Keratinocyte (primary cell): ENCODE measurements at regions not wholly inside any gene's neighbourhood (a gene's known extent, or its start where the extent isn't known, plus 50 kb on each side); places are given as distances from the start of the nearest gene placed in this dataset.

Experiments used
- DNase-seq: peaks from one replicate; pipeline ENCODE4 v3.0.0-alpha.2; 2011; ENCODE audit warnings: low read depth, missing footprints, low spot score
- FAIRE-seq: peaks from 2 replicates; lab custom pipeline; 2011; peaks lifted over from hg19 to GRCh38; lab: Jason Lieb, UNC
- H2AFZ ChIP-seq: 2 replicates; pipeline ENCODE4 v1.6.0; 2012; ENCODE audit warnings: low read length, control low read depth, inconsistent platforms; ENCODE audit not compliant: control insufficient read depth
- H3K27ac ChIP-seq: 2 replicates; pipeline ENCODE4 v1.5.1; 2011; ENCODE audit warnings: low read length; ENCODE audit not compliant: control insufficient read depth, insufficient read depth
- H3K27me3 ChIP-seq: 3 replicates; pipeline ENCODE4 v1.6.0; 2011; ENCODE audit warnings: low read length; ENCODE audit not compliant: control insufficient read depth, insufficient read depth; ENCODE audit errors: extremely low read depth
- H3K36me3 ChIP-seq, 2 experiments: 2 replicates in 1 of 2; 3 replicates in 1 of 2; pipeline ENCODE4 v1.5.1; 2011; ENCODE audit warnings: low read length in 2 of 2, mild to moderate bottlenecking in 1 of 2; ENCODE audit not compliant: control insufficient read depth in 2 of 2, insufficient read depth in 2 of 2; ENCODE audit errors: extremely low read depth in 1 of 2
- H3K4me1 ChIP-seq: 3 replicates; pipeline ENCODE4 v1.5.1; 2011; ENCODE audit warnings: low read length; ENCODE audit not compliant: control insufficient read depth, insufficient read depth; ENCODE audit errors: extremely low read depth
- H3K4me2 ChIP-seq: 3 replicates; pipeline ENCODE4 v1.6.0; 2011; ENCODE audit warnings: low read depth, low read length; ENCODE audit not compliant: control insufficient read depth, insufficient read depth; ENCODE audit errors: extremely low read depth
- H3K4me3 ChIP-seq, 3 experiments: fragments of 200-600 bp in 1 of 3; sonication (generic) in 1 of 3; 2 replicates in 2 of 3; 3 replicates in 1 of 3; pipeline ENCODE4 v1.5.1; 2011 to 2016; ENCODE audit warnings: low read length in 3 of 3, mild to moderate bottlenecking in 3 of 3, control low read depth in 2 of 3, inconsistent platforms in 1 of 3, low read depth in 1 of 3, mixed read lengths in 1 of 3, mixed run types in 1 of 3, moderate library complexity in 1 of 3; ENCODE audit not compliant: control insufficient read depth in 2 of 3, insufficient read depth in 2 of 3; ENCODE audit errors: extremely low read depth in 1 of 3
- H3K79me2 ChIP-seq: 2 replicates; pipeline ENCODE4 v1.6.0; 2012; ENCODE audit warnings: low read length; ENCODE audit not compliant: control insufficient read depth, insufficient read depth
- H3K9ac ChIP-seq: 3 replicates; pipeline ENCODE4 v1.6.0; 2011; ENCODE audit warnings: low read length; ENCODE audit not compliant: control insufficient read depth, insufficient read depth; ENCODE audit errors: extremely low read depth
- H3K9me1 ChIP-seq: 3 replicates; pipeline ENCODE4 v1.6.0; 2011; ENCODE audit warnings: low read length; ENCODE audit not compliant: control insufficient read depth, insufficient read depth; ENCODE audit errors: extremely low read depth
- H3K9me3 ChIP-seq: 2 replicates; pipeline ENCODE4 v1.5.1; 2012; ENCODE audit warnings: low read depth, low read length; ENCODE audit not compliant: control insufficient read depth
- H4K20me1 ChIP-seq: 3 replicates; pipeline ENCODE4 v1.6.0; 2011; ENCODE audit warnings: low read length; ENCODE audit not compliant: control insufficient read depth, insufficient read depth; ENCODE audit errors: extremely low read depth
- EZH2 ChIP-seq: IDR thresholded peaks from one replicate; pipeline ENCODE4 v1.6.1; 2012; ENCODE audit warnings: inconsistent platforms, mild to moderate bottlenecking, low read length, moderate library complexity
- dilution Hi-C: fragments of 300-500 bp; cut with MboI; formaldehyde crosslinking; loops from one replicate; pipeline ENCODE4 v1.7.0; 2020; ENCODE audit warnings: low sequenced_read_pairs; ENCODE audit not compliant: extremely low pct_ligation_motif_present
- TF ChIP-seq, protein P1 (sequence below), 3 experiments: IDR thresholded peaks in 1 of 3; conservative IDR thresholded peaks in 1 of 3; optimal IDR thresholded peaks in 1 of 3; 2 replicates in 2 of 3; 3 replicates in 1 of 3; pipeline versions ENCODE3 to v1.5.1; 2011; ENCODE audit warnings: low read length in 3 of 3, mild to moderate bottlenecking in 3 of 3, moderate library complexity in 2 of 3, control low read depth in 1 of 3, inconsistent platforms in 1 of 3; ENCODE audit not compliant: insufficient read depth in 2 of 3; ENCODE audit errors: extremely low read depth in 1 of 3

DNA sequence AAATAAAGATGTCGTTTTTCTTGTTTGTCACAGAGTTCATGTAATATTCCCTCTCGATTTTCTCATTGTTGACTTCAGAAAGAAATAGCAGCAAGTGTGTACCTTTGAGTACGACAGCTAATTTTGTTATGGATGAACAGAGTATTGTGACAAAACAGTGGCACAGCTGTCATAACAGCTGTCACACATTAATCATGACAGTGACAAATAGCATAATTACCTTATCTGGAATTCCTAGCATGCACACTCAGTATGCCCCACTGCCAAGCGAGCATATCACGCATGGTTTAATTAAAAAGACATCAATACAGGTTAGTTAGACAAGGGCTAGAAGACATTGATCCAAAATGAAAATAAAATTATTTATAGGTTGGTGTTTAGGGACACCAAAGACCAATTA, 375.1 kb downstream of the SPATA31D1 start:
- Histone ChIP-seq H3K36me3 (no peaks in the 10 kb centered on the region), H3K9me1 (no peaks in the 10 kb centered on the region), H3K9ac (no peak overlapping the region), H3K79me2 (no peaks in the 10 kb centered on the region), H3K27me3 (no peaks in the 10 kb centered on the region), H3K4me3 (no peak overlapping the region), H2AFZ (no peak overlapping the region), H3K4me1 (no peaks in the 10 kb centered on the region), H3K4me2 (no peak overlapping the region), H4K20me1 (no peaks in the 10 kb centered on the region), H3K27ac (no peak overlapping the region), H3K9me3 (no peaks in the 10 kb centered on the region)
- DNase-seq (no peak), FAIRE-seq (no peak)
- dilution Hi-C loops, result no loop called here
- TF ChIP-seq, protein P1, sequence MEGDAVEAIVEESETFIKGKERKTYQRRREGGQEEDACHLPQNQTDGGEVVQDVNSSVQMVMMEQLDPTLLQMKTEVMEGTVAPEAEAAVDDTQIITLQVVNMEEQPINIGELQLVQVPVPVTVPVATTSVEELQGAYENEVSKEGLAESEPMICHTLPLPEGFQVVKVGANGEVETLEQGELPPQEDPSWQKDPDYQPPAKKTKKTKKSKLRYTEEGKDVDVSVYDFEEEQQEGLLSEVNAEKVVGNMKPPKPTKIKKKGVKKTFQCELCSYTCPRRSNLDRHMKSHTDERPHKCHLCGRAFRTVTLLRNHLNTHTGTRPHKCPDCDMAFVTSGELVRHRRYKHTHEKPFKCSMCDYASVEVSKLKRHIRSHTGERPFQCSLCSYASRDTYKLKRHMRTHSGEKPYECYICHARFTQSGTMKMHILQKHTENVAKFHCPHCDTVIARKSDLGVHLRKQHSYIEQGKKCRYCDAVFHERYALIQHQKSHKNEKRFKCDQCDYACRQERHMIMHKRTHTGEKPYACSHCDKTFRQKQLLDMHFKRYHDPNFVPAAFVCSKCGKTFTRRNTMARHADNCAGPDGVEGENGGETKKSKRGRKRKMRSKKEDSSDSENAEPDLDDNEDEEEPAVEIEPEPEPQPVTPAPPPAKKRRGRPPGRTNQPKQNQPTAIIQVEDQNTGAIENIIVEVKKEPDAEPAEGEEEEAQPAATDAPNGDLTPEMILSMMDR (optimal IDR thresholded peaks at IDR 0.05 in 1 of 3, IDR thresholded peaks at IDR 0.05 in 1 of 3, conservative IDR thresholded peaks at IDR 0.05 in 1 of 3; ENCODE audit: extremely low read depth in 1 of 3, insufficient read depth in 2 of 3, low read length in 3 of 3), result no peak
- no peak for TF ChIP-seq EZH2

DNA sequence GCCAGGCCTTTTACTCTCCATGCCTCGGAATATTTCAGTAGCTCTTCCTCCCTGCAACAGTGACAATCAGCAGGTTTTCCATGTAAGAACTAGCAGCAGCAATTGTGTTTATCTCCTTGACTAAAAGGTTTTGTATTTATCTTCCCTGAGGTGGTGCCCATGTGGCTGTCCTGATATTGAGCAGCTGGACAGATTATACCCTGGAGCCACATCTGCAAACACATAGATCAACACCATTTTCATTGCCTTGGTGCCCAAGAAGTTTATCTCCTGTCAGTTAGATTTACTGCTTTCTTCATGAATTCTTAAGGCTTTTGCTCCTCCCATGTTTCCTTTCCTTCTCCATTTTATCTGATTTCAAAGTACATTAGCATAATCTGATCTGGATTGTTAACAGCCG, 378.4 kb downstream of the SPATA31D1 start:
- no peak overlapping the region for H3K27ac ChIP-seq
- H3K79me2 ChIP-seq, result no peaks in the 10 kb centered on the region
- peak overlapping the region; percentile 49 for H2AFZ ChIP-seq
- no peak for DNase-seq
- no peaks in the 10 kb centered on the region for H3K36me3 ChIP-seq
- FAIRE-seq, result no peak
- H3K27me3 ChIP-seq, result no peaks in the 10 kb centered on the region
- no peaks in the 10 kb centered on the region for H3K9me1 ChIP-seq
- H3K9me3 ChIP-seq, result no peaks in the 10 kb centered on the region
- dilution Hi-C loops, result no loop called here
- no peak overlapping the region for H3K9ac ChIP-seq
- H3K4me2 ChIP-seq, result no peak overlapping the region
- no peaks in the 10 kb centered on the region for H3K4me1 ChIP-seq
- TF ChIP-seq, protein P1 (optimal IDR thresholded peaks at IDR 0.05 in 1 of 3, IDR thresholded peaks at IDR 0.05 in 1 of 3, conservative IDR thresholded peaks at IDR 0.05 in 1 of 3; ENCODE audit: extremely low read depth in 1 of 3, insufficient read depth in 2 of 3, low read length in 3 of 3), result no peak
- no peak for TF ChIP-seq EZH2
- H3K4me3 ChIP-seq, result no peak overlapping the region
- no peaks in the 10 kb centered on the region for H4K20me1 ChIP-seq
